Right atrium auricular region (tissue), 2 donors: ENCODE measurements at regions not wholly inside any gene's neighbourhood (a gene's known extent, or its start where the extent isn't known, plus 50 kb on each side); places are given as distances from the start of the nearest gene placed in this dataset.

Experiments used
- DNase-seq: peaks from one replicate; pipeline ENCODE4 v3.0.0-alpha.2; 2019; ENCODE audit warnings: low spot score
- H3K27ac ChIP-seq, 2 donors: fragments of 200-600 bp; sonication (generic); 1 replicate in 1 of 2; 2 replicates in 1 of 2; pipeline ENCODE4 v1.5.1; 2016 to 2019
- H3K27me3 ChIP-seq, 2 donors: fragments of 200-600 bp; sonication (generic); one replicate each; pipeline versions ENCODE4 v1.5.1 to v1.6.0; 2017 to 2019
- H3K36me3 ChIP-seq: fragments of 200-600 bp; sonication (generic); one replicate; pipeline ENCODE4 v1.5.1; 2016
- H3K4me1 ChIP-seq, 2 donors: fragments of 200-600 bp; sonication (generic); one replicate each; pipeline versions ENCODE4 v1.5.1 to v1.6.0; 2017 to 2019
- H3K4me3 ChIP-seq, 2 donors: fragments of 200-600 bp; sonication (generic); 1 replicate in 1 of 2; 2 replicates in 1 of 2; pipeline ENCODE4 v1.5.1; 2017 to 2019; ENCODE audit warnings: mild to moderate bottlenecking in 1 of 2, moderate library complexity in 1 of 2
- H3K9me3 ChIP-seq, 2 donors: fragments of 200-600 bp; sonication (generic); one replicate each; pipeline ENCODE4 v1.5.1; 2019
- TF ChIP-seq, protein P1 (sequence below), 2 donors: fragments of 200-600 bp; sonication (generic); IDR thresholded peaks; one replicate each; pipeline ENCODE4 v1.5.1; 2019; ENCODE audit warnings: antibody characterized with exemption in 2 of 2

DNA sequence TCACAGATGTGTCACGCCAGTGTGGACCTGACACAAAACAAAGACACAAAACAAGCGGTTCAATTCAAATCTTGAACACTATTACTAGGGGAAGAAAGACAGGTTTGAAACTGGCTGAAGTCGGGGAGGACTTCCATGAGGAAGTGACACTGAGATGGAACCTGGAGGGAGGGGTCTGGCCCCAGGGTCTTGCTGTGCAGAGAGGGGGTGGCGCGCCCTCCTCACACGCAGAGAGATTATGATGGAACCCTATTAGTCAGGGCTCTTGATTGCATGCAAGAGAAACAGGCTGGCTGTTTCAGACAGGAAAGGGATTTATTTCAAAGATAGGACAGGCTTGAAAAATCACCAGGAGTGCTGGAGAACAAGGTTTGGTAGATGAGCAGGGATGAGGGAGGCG is 363.6 kb upstream of the HS6ST1 start:
- H3K4me3 ChIP-seq, result no peak overlapping the region
- H3K4me1 ChIP-seq, result no peaks in the 10 kb centered on the region
- no peaks in the 10 kb centered on the region for H3K9me3 ChIP-seq
- H3K36me3 ChIP-seq, result no peaks in the 10 kb centered on the region
- no peaks in the 10 kb centered on the region for H3K27me3 ChIP-seq
- DNase-seq, result peak; percentile 32
- TF ChIP-seq, protein P1, sequence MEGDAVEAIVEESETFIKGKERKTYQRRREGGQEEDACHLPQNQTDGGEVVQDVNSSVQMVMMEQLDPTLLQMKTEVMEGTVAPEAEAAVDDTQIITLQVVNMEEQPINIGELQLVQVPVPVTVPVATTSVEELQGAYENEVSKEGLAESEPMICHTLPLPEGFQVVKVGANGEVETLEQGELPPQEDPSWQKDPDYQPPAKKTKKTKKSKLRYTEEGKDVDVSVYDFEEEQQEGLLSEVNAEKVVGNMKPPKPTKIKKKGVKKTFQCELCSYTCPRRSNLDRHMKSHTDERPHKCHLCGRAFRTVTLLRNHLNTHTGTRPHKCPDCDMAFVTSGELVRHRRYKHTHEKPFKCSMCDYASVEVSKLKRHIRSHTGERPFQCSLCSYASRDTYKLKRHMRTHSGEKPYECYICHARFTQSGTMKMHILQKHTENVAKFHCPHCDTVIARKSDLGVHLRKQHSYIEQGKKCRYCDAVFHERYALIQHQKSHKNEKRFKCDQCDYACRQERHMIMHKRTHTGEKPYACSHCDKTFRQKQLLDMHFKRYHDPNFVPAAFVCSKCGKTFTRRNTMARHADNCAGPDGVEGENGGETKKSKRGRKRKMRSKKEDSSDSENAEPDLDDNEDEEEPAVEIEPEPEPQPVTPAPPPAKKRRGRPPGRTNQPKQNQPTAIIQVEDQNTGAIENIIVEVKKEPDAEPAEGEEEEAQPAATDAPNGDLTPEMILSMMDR (IDR thresholded peaks at IDR 0.05), result no peak
- no peak overlapping the region for H3K27ac ChIP-seq

DNA sequence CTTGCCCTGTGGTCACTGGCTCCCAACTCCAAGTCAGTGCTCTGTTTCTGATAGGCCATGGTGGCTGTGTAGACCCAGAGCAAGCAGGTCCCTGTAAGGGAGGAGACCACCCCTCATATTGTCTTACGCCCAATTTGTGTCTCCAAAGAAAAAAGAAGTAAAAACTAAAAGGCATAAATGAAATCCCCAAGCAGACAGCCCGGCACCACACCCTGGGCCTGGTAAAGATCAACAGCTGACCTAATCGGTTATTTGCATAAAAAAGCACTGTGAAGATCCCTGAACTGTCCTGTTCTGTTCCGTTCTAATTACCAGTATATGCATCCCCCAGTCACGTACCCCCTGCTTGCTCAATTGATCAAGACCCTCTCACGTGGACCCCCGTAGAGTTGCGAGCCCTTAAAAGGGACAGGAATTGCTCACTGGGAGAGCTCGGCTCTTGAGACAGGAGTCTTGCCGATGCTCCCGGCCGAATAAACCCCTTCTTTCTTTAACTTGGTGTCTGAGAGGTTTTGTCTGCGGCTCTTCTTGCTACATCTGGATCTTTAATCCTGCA is 364.1 kb upstream of the HS6ST1 start:
- Histone ChIP-seq H3K9me3 (no peaks in the 10 kb centered on the region), H3K27me3 (no peaks in the 10 kb centered on the region), H3K27ac (no peak overlapping the region), H3K4me3 (no peak overlapping the region), H3K36me3 (no peaks in the 10 kb centered on the region), H3K4me1 (no peaks in the 10 kb centered on the region)
- DNase-seq, result peak; percentile 16
- TF ChIP-seq, protein P1 (IDR thresholded peaks at IDR 0.05), result no peak

DNA sequence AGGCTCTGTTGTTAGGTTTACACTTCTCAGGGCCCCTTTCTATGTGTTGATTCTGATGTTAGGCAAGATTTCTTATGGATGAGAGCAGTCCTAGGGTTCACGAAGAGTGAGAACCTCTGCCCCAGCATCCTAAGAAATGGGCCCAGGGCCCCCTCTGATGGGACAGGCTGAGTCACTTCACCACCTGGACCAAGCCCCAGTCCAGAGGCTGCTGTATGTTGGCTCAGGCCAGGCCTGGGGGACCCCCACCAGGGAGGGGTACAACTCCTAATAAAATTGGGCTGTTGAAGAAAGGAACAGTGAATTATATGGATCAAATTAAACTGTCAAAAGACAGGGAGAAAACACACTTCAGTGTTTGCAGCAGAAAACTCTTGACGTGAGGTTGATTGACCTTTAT is 365.9 kb upstream of the HS6ST1 start:
- no peaks in the 10 kb centered on the region for H3K4me1 ChIP-seq
- H3K9me3 ChIP-seq, result no peaks in the 10 kb centered on the region
- TF ChIP-seq, protein P1 (IDR thresholded peaks at IDR 0.05), result no peak
- no peaks in the 10 kb centered on the region for H3K36me3 ChIP-seq
- H3K27ac ChIP-seq, result no peak overlapping the region
- H3K4me3 ChIP-seq, result no peak overlapping the region
- DNase-seq, result peak; percentile 49
- H3K27me3 ChIP-seq, result no peaks in the 10 kb centered on the region

DNA sequence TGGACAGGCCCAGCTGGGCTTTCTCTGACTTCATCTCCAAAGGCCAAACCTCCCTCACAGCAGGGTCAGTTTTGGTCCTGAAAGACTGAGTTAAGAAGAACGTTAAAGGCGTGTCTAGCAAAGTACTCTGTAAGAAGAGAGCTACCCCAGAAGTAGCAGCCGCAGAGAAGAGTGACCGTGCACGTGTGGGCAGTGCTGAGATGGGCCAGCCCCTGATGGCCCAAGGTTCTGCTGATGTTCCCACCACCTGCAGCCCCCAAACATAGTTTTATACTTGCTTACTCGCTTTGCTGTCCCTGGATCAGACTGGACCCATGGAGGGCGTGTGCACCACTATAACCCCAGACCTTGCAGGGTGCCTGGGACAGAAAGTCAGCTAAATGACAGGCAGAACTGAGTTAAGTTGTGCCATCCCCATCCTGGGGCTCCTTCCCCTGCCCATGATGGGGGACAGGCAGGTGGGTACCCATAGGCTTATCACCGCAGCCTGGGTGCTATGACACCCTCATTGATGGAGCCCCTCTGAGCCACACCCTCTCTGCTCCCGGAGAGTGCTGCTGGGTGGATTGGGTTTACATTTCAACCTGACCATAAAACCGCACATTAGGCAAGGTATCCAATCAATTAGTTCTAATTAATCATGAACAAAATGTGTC is 367.3 kb upstream of the HS6ST1 start:
- no peak overlapping the region for H3K27ac ChIP-seq
- no peak overlapping the region for H3K4me3 ChIP-seq
- no peaks in the 10 kb centered on the region for H3K9me3 ChIP-seq
- DNase-seq, result peak; percentile 36
- no peaks in the 10 kb centered on the region for H3K36me3 ChIP-seq
- TF ChIP-seq, protein P1 (IDR thresholded peaks at IDR 0.05), result no peak
- no peaks in the 10 kb centered on the region for H3K27me3 ChIP-seq
- H3K4me1 ChIP-seq, result no peaks in the 10 kb centered on the region

DNA sequence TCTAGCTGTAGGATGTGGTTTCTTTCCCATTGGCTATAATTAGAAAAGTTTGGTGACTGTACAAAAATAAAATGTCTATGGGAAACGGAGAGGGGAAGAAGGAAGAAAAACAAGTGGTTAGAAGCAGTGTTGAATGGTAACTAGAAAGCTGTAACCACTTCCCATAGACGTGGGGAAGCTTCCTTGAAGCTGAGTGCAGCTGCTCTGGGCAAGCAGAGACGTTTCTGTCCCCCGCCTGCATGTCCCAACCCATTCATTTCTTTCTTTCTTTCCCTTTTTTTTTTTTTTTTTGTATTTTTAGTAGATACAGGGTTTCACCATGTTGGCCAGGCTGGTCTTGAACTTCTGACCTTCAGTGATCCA is 367.8 kb upstream of the HS6ST1 start:
- Histone ChIP-seq H3K27ac (no peak overlapping the region), H3K9me3 (no peaks in the 10 kb centered on the region), H3K27me3 (no peaks in the 10 kb centered on the region), H3K4me3 (no peak overlapping the region), H3K4me1 (no peaks in the 10 kb centered on the region), H3K36me3 (no peaks in the 10 kb centered on the region)
- TF ChIP-seq, protein P1 (IDR thresholded peaks at IDR 0.05), result no peak
- DNase-seq, result no peak
